K562 (cell line): ENCODE measurements at regions not wholly inside any gene's neighbourhood (a gene's known extent, or its start where the extent isn't known, plus 50 kb on each side); places are given as distances from the start of the nearest gene placed in this dataset.

Source experiments
- ATAC-seq: fragments of 200-7000 bp; cut with Tn5 transposase; 3 replicates; pipeline ENCODE4 v1.9.1; 2020; ENCODE audit warnings: moderate library complexity
- BruUV-seq: library from RNA; stranded (reverse); fragments of 400-500 nt; replicated peaks from 2 replicates; lab custom pipeline; 2021; lab: Mats Ljungman, UMichigan
- CTCF ChIA-PET: fragments of 300-600 bp; formaldehyde crosslinking; extraction: SDS; loops from one replicate; lab custom pipeline; 2021; ENCODE audit warnings: low intra/inter-chr PET ratio; lab: Yijun Ruan, JAX
- POLR2A ChIA-PET: fragments of 300-600, 350-650 bp; sonication (Branson Sonifier 250); formaldehyde crosslinking; extraction: SDS; loops from one replicate; lab custom pipeline; 2021; ENCODE audit warnings: antibody characterized with exemption, inconsistent platforms; lab: Yijun Ruan, JAX
- DNase-seq, 4 experiments: peaks; one replicate each; pipeline versions ENCODE4 v3.0.0 to v3.0.0-alpha.2; 2011 to 2018; ENCODE audit warnings: low spot score in 3 of 4, mixed read lengths in 3 of 4; ENCODE audit errors: extremely low read depth in 1 of 4
- FAIRE-seq: peaks from 2 replicates; lab custom pipeline; 2011; peaks lifted over from hg19 to GRCh38; lab: Jason Lieb, UNC
- H2AFZ ChIP-seq: 2 replicates; pipeline ENCODE4 v1.6.0; 2011; ENCODE audit warnings: low read depth, low read length, control low read depth, inconsistent platforms
- H3K27ac ChIP-seq: fragments of 200-600 bp; 3 replicates; pipeline ENCODE4 v1.8.0; 2011; ENCODE audit warnings: low read depth, mild to moderate bottlenecking, control low read depth, inconsistent platforms, low read length, moderate library complexity, mixed read lengths; ENCODE audit errors: extremely low read depth
- H3K27me3 ChIP-seq, 2 experiments: fragments of 300-600 bp in 1 of 2; 2 replicates in 1 of 2; 3 replicates in 1 of 2; pipeline versions ENCODE4 v1.6.0 to v1.8.0; 2011; ENCODE audit warnings: inconsistent platforms in 2 of 2, low read length in 2 of 2, mild to moderate bottlenecking in 1 of 2, mixed read lengths in 1 of 2, moderate library complexity in 1 of 2; ENCODE audit not compliant: control insufficient read depth in 2 of 2, insufficient read depth in 2 of 2
- H3K36me3 ChIP-seq: fragments of 300-600 bp; 3 replicates; pipeline ENCODE4 v1.8.0; 2011; ENCODE audit warnings: mild to moderate bottlenecking, low read length, inconsistent platforms; ENCODE audit not compliant: control insufficient read depth, insufficient read depth
- H3K4me1 ChIP-seq, 2 experiments: fragments of 200-600 bp in 1 of 2; replicated peaks in 1 of 2; 2 replicates in 1 of 2; 3 replicates in 1 of 2; pipeline versions ENCODE4 v1.5.1 to v1.8.0; 2011; ENCODE audit warnings: inconsistent platforms in 2 of 2, low read length in 2 of 2, mild to moderate bottlenecking in 1 of 2, mixed read lengths in 1 of 2, moderate library complexity in 1 of 2; ENCODE audit not compliant: control insufficient read depth in 2 of 2, insufficient read depth in 2 of 2
- H3K4me2 ChIP-seq: 2 replicates; pipeline ENCODE4 v1.6.1; 2011; ENCODE audit warnings: low read length, control low read depth, inconsistent platforms, mixed read lengths; ENCODE audit not compliant: insufficient read depth
- H3K4me3 ChIP-seq: fragments of 200-600 bp; sonication (generic), shearing (Covaris generic); 2 replicates; pipeline ENCODE4 v1.5.1; 2016; ENCODE audit warnings: control low read depth, inconsistent platforms
- H3K79me2 ChIP-seq: fragments of 200-600 bp; 3 replicates; pipeline ENCODE4 v1.8.0; 2011; ENCODE audit warnings: low read length, inconsistent platforms; ENCODE audit not compliant: control insufficient read depth, insufficient read depth
- H3K9ac ChIP-seq, 2 experiments: 2 replicates each; pipeline versions ENCODE4 v1.6.0 to v1.6.1; 2011; ENCODE audit warnings: low read depth in 2 of 2, low read length in 2 of 2, control low read depth in 1 of 2, inconsistent platforms in 1 of 2, mild to moderate bottlenecking in 1 of 2, mixed read lengths in 1 of 2; ENCODE audit not compliant: insufficient read depth in 1 of 2
- H3K9me1 ChIP-seq: one replicate; pipeline ENCODE4 v1.6.0; 2011; ENCODE audit warnings: inconsistent platforms, mild to moderate bottlenecking, low read length, moderate library complexity; ENCODE audit not compliant: control insufficient read depth, insufficient read depth
- H3K9me3 ChIP-seq: replicated peaks from 2 replicates; pipeline ENCODE4 v1.5.1; 2011; ENCODE audit warnings: low read depth, low read length, inconsistent platforms; ENCODE audit not compliant: control insufficient read depth, insufficient read depth
- H4K20me1 ChIP-seq: replicated peaks from 2 replicates; pipeline ENCODE4 v1.6.1; 2011; ENCODE audit warnings: low read length, inconsistent platforms, mixed read lengths; ENCODE audit not compliant: control insufficient read depth, insufficient read depth
- ETV5 ChIP-seq: sonication (generic); formaldehyde crosslinking; IDR thresholded peaks from 2 replicates; pipeline ENCODE4 v1.4.0; 2020; ENCODE audit warnings: low read depth, mild to moderate bottlenecking, missing genetic modification reagents
- HDAC2 ChIP-seq: fragments of 450-650 bp; IDR thresholded peaks from 2 replicates; pipeline ENCODE4 v1.6.1; 2016; ENCODE audit warnings: mild to moderate bottlenecking
- KLF10 ChIP-seq: fragments of 250-450 bp; sonication (Bioruptor Pico); IDR thresholded peaks from 2 replicates; pipeline ENCODE4 v1.6.1; 2021; ENCODE audit warnings: matching md5 sums
- NFXL1 ChIP-seq: fragments of 450-650 bp; formaldehyde crosslinking; IDR thresholded peaks from 2 replicates; pipeline ENCODE4 v1.4.0; 2021; ENCODE audit warnings: mild to moderate bottlenecking
- PHB2 ChIP-seq: fragments of 450-650 bp; IDR thresholded peaks from 2 replicates; pipeline ENCODE4 v1.6.1; 2017; ENCODE audit warnings: low read depth
- PHF20 ChIP-seq: fragments of 450-650 bp; IDR thresholded peaks from 2 replicates; pipeline ENCODE4 v1.6.1; 2018; ENCODE audit not compliant: partially characterized antibody
- PURB ChIP-seq: sonication (generic); formaldehyde crosslinking; IDR thresholded peaks from 2 replicates; pipeline ENCODE4 v1.9.0; 2021; ENCODE audit warnings: low read depth, mild to moderate bottlenecking, missing genetic modification reagents
- RCOR1 ChIP-seq, 2 experiments: IDR thresholded peaks; 2 replicates each; pipeline ENCODE4 v1.6.1; 2012; ENCODE audit warnings: low read depth in 2 of 2, low read length in 2 of 2, borderline replicate concordance in 1 of 2, improper control_type of control experiment in 1 of 2
- RUNX1 ChIP-seq: sonication (generic); IDR thresholded peaks from 2 replicates; pipeline ENCODE4 v1.6.1; 2016; ENCODE audit warnings: antibody characterized with exemption, low read depth
- SIRT6 ChIP-seq: IDR thresholded peaks from one replicate; pipeline ENCODE4 v1.6.1; 2012; ENCODE audit warnings: low read depth, mild to moderate bottlenecking, control low read depth, inconsistent platforms, low read length, moderate library complexity
- TCF7 ChIP-seq: sonication (generic); IDR thresholded peaks from 2 replicates; pipeline ENCODE4 v1.6.1; 2016; ENCODE audit warnings: antibody characterized with exemption, borderline replicate concordance
- XRCC4 ChIP-seq: IDR thresholded peaks from one replicate; pipeline ENCODE4 v1.6.1; 2011; ENCODE audit not compliant: insufficient read depth, insufficient read length; ENCODE audit errors: extremely low read depth
- ZNF134 ChIP-seq: fragments of 250-450 bp; sonication (Bioruptor Pico); conservative IDR thresholded peaks from 2 replicates; pipeline ENCODE4 v1.4.0; 2020
- ZNF263 ChIP-seq: sonication (generic); formaldehyde crosslinking; IDR thresholded peaks from 2 replicates; pipeline ENCODE4 v1.8.0; 2022; ENCODE audit warnings: mild to moderate bottlenecking, missing genetic modification reagents, borderline replicate concordance
- ZNF398 ChIP-seq: fragments of 250-450 bp; sonication (Bioruptor Pico); IDR thresholded peaks from 2 replicates; pipeline ENCODE4 v1.8.0; 2021; ENCODE audit warnings: moderate library complexity, mild to moderate bottlenecking, inconsistent platforms
- ZNF764 ChIP-seq: fragments of 250-450 bp; sonication (Bioruptor Pico); IDR thresholded peaks from 2 replicates; pipeline ENCODE4 v1.4.0; 2020; ENCODE audit warnings: low read depth, mild to moderate bottlenecking, moderate library complexity
- ZNF830 ChIP-seq: fragments of 250-450 bp; sonication (Bioruptor Pico); IDR thresholded peaks from 2 replicates; pipeline ENCODE4 v1.5.0; 2021; ENCODE audit warnings: mild to moderate bottlenecking
- WGBS: fragments of 100-300 bp; shearing (Covaris generic); methylation state at CpG from one replicate; pipeline ENCODE4 v1.1.6; 2016; ENCODE audit warnings: low coverage, mixed read lengths; ENCODE audit not compliant: insufficient coverage; ENCODE audit errors: missing lambda C conversion rate; 5-methylcytosine and 5-hydroxymethylcytosine counted together
- in situ Hi-C: fragments of 300-500 bp; cut with MboI; formaldehyde crosslinking; loops from 4 replicates; pipeline ENCODE4 v1.15.0; 2018; ENCODE audit warnings: inconsistent platforms, mixed read lengths
- intact Hi-C: fragments of 100-400 bp; cut with micrococcal nuclease; formaldehyde crosslinking; loops from 2 replicates; pipeline ENCODE4 v1.14.2; 2022
- TF ChIP-seq, protein P1 (sequence below), 2 experiments: fragments of 450-650 bp in 1 of 2; IDR thresholded peaks; 2 replicates each; pipeline ENCODE4 v1.6.1; 2011 to 2017; ENCODE audit warnings: low read depth in 2 of 2, antibody characterized with exemption in 1 of 2, borderline replicate concordance in 1 of 2, low read length in 1 of 2, mild to moderate bottlenecking in 1 of 2, mixed read lengths in 1 of 2; ENCODE audit not compliant: control insufficient read depth in 1 of 2

DNA sequence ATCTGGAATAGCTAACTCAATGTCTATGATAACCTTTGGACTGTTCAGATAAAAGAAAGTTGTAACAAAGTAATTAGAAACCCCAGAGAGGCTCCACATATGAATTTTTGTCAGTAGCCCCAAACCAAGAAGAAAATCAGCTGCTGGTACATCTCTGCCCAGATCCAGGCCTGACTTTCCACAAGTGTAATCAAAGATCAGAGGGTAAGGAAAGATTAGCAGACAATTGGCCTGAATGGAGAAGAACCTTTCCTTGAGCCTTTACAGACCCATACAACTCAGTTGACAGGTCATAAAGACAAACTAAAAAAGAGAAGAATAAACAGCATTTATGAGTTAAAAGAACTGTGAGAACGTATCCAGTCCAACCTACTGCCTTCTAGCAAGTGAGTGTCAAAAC lies 366.7 kb upstream of the PKN2 start:
- DNase-seq = no peak
- no TSS peak for BruUV-seq

More for the DNA sequence above, 366.7 kb upstream of the PKN2 start:
- Histone ChIP-seq H3K4me2 (no peak overlapping the region), H2AFZ (no peak overlapping the region), H3K4me3 (no peak overlapping the region), H3K9me3 (0 out of 2 replicates have a peak, but pooled peaks cover 2% of the 10 kb centered on the region), H4K20me1 (no peaks in the 10 kb centered on the region), H3K9ac (no peak overlapping the region), H3K79me2 (no peaks in the 10 kb centered on the region), H3K9me1 (no peaks in the 10 kb centered on the region), H3K27ac (no peak overlapping the region), H3K27me3 (no peaks in the 10 kb centered on the region), H3K4me1 (no peaks in the 10 kb centered on the region), H3K36me3 (no peaks in the 10 kb centered on the region)
- ATAC-seq (no peak), FAIRE-seq (no peak)
- POLR2A ChIA-PET = no interaction called here
- in situ Hi-C loops = no loop called here
- intact Hi-C loops = no loop called here
- WGBS = 0% methylated on average over 1 of the region's 1 CpG
- CTCF ChIA-PET = no interaction called here
- TF ChIP-seq ZNF764 (CRISPR knock-in tag) = no peak
- no peak for TF ChIP-seq RCOR1 (IDR thresholded peaks at IDR 0.05; ENCODE audit: borderline replicate concordance in 1 of 2, low read depth in 2 of 2, low read length in 2 of 2)
- no peak for TF ChIP-seq XRCC4
- TF ChIP-seq ZNF830 (CRISPR knock-in tag) = no peak
- no peak for TF ChIP-seq ZNF134 (CRISPR knock-in tag)
- TF ChIP-seq NFXL1 = no peak
- TF ChIP-seq RUNX1 = no peak
- no peak for TF ChIP-seq PHB2
- TF ChIP-seq SIRT6 = no peak
- no peak for TF ChIP-seq PHF20
- TF ChIP-seq ZNF263 (CRISPR knock-in tag) = no peak
- TF ChIP-seq, protein P1, sequence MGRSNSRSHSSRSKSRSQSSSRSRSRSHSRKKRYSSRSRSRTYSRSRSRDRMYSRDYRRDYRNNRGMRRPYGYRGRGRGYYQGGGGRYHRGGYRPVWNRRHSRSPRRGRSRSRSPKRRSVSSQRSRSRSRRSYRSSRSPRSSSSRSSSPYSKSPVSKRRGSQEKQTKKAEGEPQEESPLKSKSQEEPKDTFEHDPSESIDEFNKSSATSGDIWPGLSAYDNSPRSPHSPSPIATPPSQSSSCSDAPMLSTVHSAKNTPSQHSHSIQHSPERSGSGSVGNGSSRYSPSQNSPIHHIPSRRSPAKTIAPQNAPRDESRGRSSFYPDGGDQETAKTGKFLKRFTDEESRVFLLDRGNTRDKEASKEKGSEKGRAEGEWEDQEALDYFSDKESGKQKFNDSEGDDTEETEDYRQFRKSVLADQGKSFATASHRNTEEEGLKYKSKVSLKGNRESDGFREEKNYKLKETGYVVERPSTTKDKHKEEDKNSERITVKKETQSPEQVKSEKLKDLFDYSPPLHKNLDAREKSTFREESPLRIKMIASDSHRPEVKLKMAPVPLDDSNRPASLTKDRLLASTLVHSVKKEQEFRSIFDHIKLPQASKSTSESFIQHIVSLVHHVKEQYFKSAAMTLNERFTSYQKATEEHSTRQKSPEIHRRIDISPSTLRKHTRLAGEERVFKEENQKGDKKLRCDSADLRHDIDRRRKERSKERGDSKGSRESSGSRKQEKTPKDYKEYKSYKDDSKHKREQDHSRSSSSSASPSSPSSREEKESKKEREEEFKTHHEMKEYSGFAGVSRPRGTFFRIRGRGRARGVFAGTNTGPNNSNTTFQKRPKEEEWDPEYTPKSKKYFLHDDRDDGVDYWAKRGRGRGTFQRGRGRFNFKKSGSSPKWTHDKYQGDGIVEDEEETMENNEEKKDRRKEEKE (IDR thresholded peaks at IDR 0.05; ENCODE audit: borderline replicate concordance in 1 of 2, control insufficient read depth in 1 of 2, low read depth in 2 of 2, low read length in 1 of 2) = no peak
- no peak for TF ChIP-seq KLF10 (CRISPR knock-in tag)
- TF ChIP-seq ZNF398 (CRISPR knock-in tag) = no peak
- TF ChIP-seq ETV5 (CRISPR knock-in tag) = no peak
- TF ChIP-seq PURB (CRISPR knock-in tag) = no peak
- no peak for TF ChIP-seq TCF7
- no peak for TF ChIP-seq HDAC2
